ENCODE measurements at regions not wholly inside any gene's neighbourhood (a gene's known extent, or its start where the extent isn't known, plus 50 kb on each side); places are given as distances from the start of the nearest gene placed in this dataset.

- no peak for TF ChIP-seq POLR2A (IDR thresholded peaks at IDR 0.05; ENCODE audit: low read depth, low read length)
- no peak for TF ChIP-seq POLR2AphosphoS5 (IDR thresholded peaks at IDR 0.05; ENCODE audit: low read depth, low read length)
These were observed 355.4 kb upstream of the FAR2 start for GRCh38 chr12:28793581-28794151.
